SJSA1 (cell line): ENCODE measurements at regions not wholly inside any gene's neighbourhood (a gene's known extent, or its start where the extent isn't known, plus 50 kb on each side); places are given as distances from the start of the nearest gene placed in this dataset.
"Not testable (repeated sequence)": the region's sequence is repeated elsewhere in the genome, so short reads cannot be mapped to it uniquely, and the experiment has no call there.

ENCODE experiments used
- DNase-seq, 2 experiments: peaks; one replicate each; pipeline ENCODE4 v3.0.0-alpha.2; 2015 to 2020; ENCODE audit warnings: low spot score in 2 of 2, low read depth in 1 of 2
- H3K27ac ChIP-seq: fragments of 250-450 bp; sonication (Bioruptor Pico); 2 replicates; pipeline ENCODE4 v1.5.1; 2020; ENCODE audit warnings: mild to moderate bottlenecking, moderate library complexity
- H3K27me3 ChIP-seq: fragments of 250-450 bp; sonication (Bioruptor Pico); replicated peaks from 2 replicates; pipeline ENCODE4 v1.5.1; 2020; ENCODE audit warnings: mild to moderate bottlenecking, moderate library complexity
- H3K36me3 ChIP-seq: fragments of 250-450 bp; sonication (Bioruptor Pico); 2 replicates; pipeline ENCODE4 v1.5.1; 2020; ENCODE audit warnings: mild to moderate bottlenecking
- H3K4me1 ChIP-seq: fragments of 250-450 bp; sonication (Bioruptor Pico); replicated peaks from 2 replicates; pipeline ENCODE4 v1.6.1; 2021; ENCODE audit warnings: mild to moderate bottlenecking
- H3K4me3 ChIP-seq: fragments of 250-450 bp; sonication (Bioruptor Pico); 2 replicates; pipeline ENCODE4 v1.5.1; 2020; ENCODE audit warnings: mild to moderate bottlenecking
- H3K9me3 ChIP-seq: fragments of 250-450 bp; sonication (Bioruptor Pico); replicated peaks from 2 replicates; pipeline ENCODE4 v1.5.1; 2020; ENCODE audit warnings: mild to moderate bottlenecking

DNA sequence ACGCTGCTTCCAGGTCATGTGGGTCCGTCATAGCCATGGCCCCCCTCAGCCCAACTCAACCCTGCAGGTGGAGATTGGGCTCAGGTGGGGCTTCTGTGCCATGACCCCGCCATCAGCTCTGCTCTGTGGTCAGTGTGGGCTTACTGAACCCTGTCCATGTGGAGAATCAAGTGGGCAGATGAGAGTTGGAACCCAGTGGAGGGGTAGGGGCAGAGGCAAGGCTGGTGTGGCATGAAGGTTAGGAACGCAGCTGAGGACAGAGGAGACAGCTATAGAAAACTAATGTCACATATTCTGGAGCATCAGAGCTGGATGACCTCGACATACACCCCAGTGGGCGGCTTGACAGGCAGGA lies 355.9 kb downstream of the PTPRU start:
- no peaks in the 10 kb centered on the region for H3K36me3 ChIP-seq
- peak in 1 of 2 experiments; percentile 21 for DNase-seq
- no peaks in the 10 kb centered on the region for H3K9me3 ChIP-seq
- H3K4me1 ChIP-seq: no peaks in the 10 kb centered on the region
- H3K4me3 ChIP-seq: no peak overlapping the region
- peaks cover 7% of the 10 kb centered on the region; the same call in 1 of the 2 replicates for H3K27me3 ChIP-seq
- no peak overlapping the region for H3K27ac ChIP-seq

DNA sequence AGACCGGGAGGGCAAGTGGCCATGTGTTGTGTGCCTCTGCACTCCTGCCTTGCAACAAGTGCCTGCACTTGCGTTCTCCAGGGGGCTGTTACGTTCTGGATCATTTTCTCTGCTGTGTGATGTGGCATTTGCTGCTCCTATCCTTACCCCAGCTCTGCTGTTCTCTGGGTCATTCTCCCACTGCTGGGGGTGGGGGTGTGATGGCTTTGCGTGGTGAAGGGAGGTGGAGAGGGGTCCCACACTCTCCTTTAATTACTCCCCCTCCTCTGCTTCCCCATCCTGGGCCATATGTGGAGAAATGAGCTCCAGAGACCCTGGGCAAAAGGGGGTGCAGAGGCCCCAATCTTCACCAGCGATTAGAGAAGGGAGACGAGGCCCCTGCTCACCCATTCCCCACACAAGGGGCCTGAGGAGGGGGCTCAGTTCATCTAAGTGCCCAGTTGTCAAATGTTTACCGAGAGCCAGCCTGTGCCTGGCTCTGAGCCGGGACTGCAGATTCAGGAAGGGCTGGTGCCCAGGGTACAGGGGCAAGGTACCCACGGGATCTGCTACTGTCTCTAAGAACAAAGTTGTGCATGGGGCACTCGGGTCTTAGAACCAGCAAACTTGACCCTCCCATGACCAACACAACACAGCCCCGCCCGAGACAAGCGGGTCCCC lies 355.4 kb downstream of the PTPRU start:
- Histone ChIP-seq H3K4me3 (no peak overlapping the region), H3K36me3 (no peaks in the 10 kb centered on the region), H3K27ac (no peak overlapping the region), H3K27me3 (peaks cover 7% of the 10 kb centered on the region; the same call in 1 of the 2 replicates), H3K4me1 (no peaks in the 10 kb centered on the region), H3K9me3 (no peaks in the 10 kb centered on the region)
- DNase-seq: peak in 1 of 2 experiments; percentile 28

DNA sequence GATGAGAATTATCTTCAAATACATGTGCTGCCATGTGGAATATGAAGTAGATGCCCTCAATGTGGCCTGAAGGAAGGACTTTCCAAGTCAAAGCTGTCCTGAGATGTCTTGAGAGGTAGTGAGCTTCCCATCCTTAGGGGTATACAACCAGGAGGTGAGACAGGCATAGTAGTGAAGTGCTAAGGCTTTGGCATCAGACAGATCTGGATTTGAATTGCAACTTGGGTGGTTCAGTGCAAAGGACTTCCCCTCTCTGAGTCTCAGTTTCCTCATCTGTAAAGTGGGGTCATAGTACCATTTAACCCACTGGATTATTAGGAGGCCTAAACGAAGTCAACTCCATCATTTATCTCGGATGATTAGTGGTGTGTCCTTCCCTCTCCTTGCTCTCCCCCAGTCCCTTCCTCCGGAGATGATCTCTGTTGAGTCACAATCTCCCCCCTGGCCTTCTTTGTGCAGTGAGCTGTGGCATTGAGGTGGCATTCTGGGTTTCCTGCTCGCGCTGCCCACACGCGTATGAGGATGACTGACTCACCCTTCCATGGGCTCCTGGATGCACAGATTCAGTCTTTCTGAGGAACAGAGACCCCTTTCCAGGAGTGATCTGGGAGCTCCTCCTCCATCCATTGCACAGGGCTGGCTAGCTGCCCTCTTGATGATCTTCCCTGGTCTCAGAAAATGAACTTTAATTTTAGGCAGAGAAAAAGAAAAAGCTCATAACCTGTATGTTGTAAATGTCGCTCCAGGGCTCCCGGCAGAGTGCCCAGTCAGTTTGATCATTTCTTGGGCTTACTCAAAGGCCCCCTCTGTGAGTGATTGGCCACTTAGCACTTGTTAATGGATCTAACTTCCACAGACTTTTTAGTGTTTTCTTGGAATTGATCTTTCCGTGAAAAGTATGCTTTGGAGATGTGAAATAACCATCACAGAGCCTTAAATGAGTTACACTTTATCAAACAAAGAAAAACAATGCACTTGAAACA lies 354.6 kb downstream of the PTPRU start:
- Histone ChIP-seq H3K36me3 (no peaks in the 10 kb centered on the region), H3K4me3 (no peak overlapping the region), H3K9me3 (no peaks in the 10 kb centered on the region), H3K27ac (no peak overlapping the region), H3K27me3 (peaks cover 7% of the 10 kb centered on the region; the same call in 1 of the 2 replicates), H3K4me1 (no peaks in the 10 kb centered on the region)
- peak in 1 of 2 experiments; percentile 3 for DNase-seq

DNA sequence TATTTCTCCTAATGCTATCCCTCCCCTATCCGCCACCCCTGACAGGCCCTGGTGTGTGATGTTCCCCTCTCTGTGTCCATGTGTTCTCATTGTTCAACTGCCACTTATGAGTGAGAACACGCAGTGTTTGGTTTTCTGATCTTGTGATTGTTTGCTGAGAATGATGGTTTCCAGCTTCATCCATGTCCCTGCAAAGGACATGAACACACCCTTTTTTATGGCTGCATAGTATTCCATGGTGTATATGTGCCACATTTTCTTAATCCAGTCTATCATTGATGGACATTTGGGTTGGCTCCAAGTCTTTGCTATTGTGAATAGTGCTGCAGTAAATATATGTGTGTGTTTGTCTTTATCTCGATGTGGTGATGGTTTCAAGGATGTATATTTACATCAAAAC lies 353.4 kb downstream of the PTPRU start:
- H3K27me3 ChIP-seq, H3K9me3 ChIP-seq, H3K36me3 ChIP-seq, DNase-seq, H3K4me3 ChIP-seq, H3K4me1 ChIP-seq, H3K27ac ChIP-seq: not testable (repeated sequence)

DNA sequence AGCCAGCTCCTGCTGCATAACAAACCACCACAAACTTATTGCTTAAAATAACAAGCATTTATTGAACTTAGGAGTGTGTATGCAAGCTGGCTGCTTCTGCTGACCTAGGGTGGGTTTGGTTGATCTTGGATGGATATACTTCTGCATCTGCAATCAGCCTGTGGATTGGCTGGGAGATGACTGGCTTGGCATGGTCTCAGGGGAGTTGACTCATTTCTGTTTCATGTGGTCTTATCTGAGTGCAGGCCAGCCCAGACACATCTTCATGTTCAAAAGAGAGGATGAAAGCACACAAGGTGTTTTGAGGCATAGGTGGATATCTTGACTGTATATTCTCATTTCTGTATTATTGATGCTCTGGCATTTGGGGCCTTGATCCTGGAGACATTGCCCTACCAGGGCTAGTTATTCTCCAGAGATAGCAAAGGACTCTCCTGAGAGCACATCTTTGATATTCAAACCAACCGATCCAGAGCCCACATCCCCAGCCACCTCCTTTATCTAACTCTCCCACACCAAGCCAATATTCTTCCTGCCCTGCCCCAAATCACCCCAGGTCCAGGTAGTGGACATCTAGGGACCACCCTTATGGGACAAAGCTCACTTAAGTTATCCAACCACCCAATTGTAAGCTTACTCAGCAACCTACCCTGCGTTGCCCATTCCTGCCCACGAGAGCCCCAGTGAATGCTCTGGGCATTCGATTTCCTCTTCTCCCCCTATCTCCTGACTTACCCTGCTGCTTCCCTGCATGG lies 350.8 kb downstream of the PTPRU start:
- Histone ChIP-seq H3K27me3 (peaks cover 7% of the 10 kb centered on the region; the same call in 1 of the 2 replicates), H3K4me3 (no peak overlapping the region), H3K27ac (no peak overlapping the region), H3K9me3 (no peaks in the 10 kb centered on the region), H3K36me3 (no peaks in the 10 kb centered on the region), H3K4me1 (no peaks in the 10 kb centered on the region)
- peak in 1 of 2 experiments; percentile 23 for DNase-seq

DNA sequence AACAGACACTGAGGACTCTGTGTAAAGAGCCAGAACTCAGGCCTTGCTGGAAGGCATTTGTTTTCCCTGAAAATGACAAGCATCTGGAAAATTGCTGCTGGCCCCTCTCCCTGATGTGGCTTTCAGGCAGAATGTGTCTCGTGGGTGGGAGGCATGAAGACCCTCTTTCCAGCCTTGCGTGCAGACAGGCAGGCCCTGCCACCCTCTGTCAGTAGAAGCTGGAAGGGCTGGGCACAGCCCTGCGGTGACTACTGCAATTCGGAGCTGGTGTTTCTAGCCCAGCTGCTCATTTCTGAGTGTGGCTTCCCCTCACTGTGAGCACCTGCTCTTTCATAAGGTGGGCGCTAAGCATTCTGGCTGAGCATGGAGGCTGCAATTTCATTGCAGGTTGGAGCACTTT lies 349.9 kb downstream of the PTPRU start:
- Histone ChIP-seq H3K36me3 (no peaks in the 10 kb centered on the region), H3K9me3 (no peaks in the 10 kb centered on the region), H3K27ac (no peak overlapping the region), H3K4me1 (no peaks in the 10 kb centered on the region), H3K4me3 (no peak overlapping the region), H3K27me3 (peaks cover 7% of the 10 kb centered on the region; the same call in 1 of the 2 replicates)
- DNase-seq: peak in 1 of 2 experiments; percentile 31

DNA sequence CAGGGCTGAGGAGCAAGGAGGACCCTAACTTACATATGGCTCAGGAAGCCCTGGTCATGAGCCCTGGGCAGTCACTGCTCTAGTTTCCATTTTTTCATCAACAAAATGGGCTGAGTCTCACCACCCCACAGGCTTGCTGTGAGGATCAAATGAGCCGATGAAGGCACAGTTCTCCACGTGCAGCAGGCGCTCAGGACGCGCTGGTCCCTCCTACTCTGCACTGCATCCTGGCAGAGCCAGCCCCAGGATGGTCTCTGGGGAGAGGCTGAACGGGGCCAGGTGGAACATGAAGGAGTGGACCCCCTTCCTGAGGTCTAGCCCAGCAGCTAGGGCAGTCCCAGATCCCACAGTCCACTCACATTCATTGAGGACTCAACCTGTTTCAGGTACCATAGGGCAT lies 349.3 kb downstream of the PTPRU start:
- H3K4me3 ChIP-seq: no peak overlapping the region
- DNase-seq: peak in 1 of 2 experiments; percentile 29
- no peaks in the 10 kb centered on the region for H3K4me1 ChIP-seq
- no peaks in the 10 kb centered on the region for H3K9me3 ChIP-seq
- no peak overlapping the region for H3K27ac ChIP-seq
- H3K27me3 ChIP-seq: peaks cover 7% of the 10 kb centered on the region; the same call in 1 of the 2 replicates
- no peaks in the 10 kb centered on the region for H3K36me3 ChIP-seq

DNA sequence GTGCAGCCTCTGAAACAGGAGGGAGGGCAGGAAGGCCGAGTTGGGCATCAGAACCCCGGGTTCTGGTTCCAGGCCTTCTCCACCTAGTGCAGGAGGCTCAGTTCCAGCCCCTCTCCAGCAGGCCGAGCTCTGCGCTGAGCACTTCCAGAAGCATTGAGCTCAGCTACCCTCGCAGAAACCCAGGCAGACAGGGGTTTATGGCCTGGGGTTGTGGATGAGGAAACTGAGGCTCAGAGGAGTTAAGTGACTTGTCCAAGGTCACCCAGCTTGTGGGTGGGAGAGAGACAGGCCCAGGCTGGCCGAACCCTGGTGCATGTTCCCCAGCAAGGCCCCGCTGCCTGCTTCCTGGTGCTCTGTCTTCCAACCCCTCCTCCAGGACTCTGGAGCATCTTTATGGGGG lies 348.9 kb downstream of the PTPRU start:
- peak in 1 of 2 experiments; percentile 32 for DNase-seq
- Histone ChIP-seq H3K4me3 (no peak overlapping the region), H3K4me1 (no peaks in the 10 kb centered on the region), H3K27ac (no peak overlapping the region), H3K27me3 (peaks cover 7% of the 10 kb centered on the region; the same call in 1 of the 2 replicates), H3K9me3 (no peaks in the 10 kb centered on the region), H3K36me3 (no peaks in the 10 kb centered on the region)

DNA sequence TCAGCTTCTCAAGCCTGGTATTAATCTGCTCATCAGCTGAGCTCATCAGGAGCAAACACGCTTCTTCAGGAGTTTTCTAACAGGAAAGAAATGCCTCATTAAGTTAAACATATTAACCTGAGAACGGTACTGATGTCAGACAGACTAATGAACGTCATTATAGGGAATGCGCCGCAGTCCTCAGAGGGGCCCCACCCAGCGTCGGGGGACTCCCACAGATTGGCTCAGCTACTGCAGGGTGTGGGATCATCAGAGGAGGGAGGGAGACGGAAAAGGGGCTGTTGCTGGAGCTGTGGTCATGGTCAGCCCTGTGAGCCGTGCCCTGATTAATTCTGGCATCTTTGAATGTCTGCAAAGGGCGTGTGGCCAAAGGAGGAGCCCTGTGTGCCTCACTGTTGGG lies 348.5 kb downstream of the PTPRU start:
- Histone ChIP-seq H3K27ac (no peak overlapping the region), H3K9me3 (no peaks in the 10 kb centered on the region), H3K4me3 (no peak overlapping the region), H3K36me3 (no peaks in the 10 kb centered on the region), H3K27me3 (peaks cover 7% of the 10 kb centered on the region; the same call in 1 of the 2 replicates), H3K4me1 (no peaks in the 10 kb centered on the region)
- peak in 1 of 2 experiments; percentile 22 for DNase-seq

DNA sequence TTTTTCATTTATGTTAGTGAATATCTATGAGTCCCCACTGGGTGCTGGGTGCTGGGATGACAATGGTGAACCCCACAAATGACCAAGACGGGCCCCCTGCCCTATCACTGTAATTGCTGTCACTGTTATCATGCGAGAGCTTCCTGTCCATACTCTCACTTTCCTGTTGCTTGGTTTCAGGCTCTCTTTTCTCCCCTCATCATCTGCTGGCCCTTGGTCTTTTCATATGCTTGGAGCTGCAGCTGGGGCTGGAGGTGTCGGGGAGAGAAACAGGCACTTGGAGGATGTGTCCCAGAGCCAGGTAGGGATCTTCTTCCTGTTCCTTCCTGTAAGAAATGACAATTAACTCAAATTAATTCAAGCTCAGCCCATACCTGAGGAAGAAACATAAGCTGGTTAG lies 348.0 kb downstream of the PTPRU start:
- no peak overlapping the region for H3K4me3 ChIP-seq
- H3K36me3 ChIP-seq: no peaks in the 10 kb centered on the region
- H3K4me1 ChIP-seq: no peaks in the 10 kb centered on the region
- no peaks in the 10 kb centered on the region for H3K9me3 ChIP-seq
- peaks cover 6% of the 10 kb centered on the region; the same call in 1 of the 2 replicates for H3K27me3 ChIP-seq
- peak in 1 of 2 experiments; percentile 9 for DNase-seq
- no peak overlapping the region for H3K27ac ChIP-seq

DNA sequence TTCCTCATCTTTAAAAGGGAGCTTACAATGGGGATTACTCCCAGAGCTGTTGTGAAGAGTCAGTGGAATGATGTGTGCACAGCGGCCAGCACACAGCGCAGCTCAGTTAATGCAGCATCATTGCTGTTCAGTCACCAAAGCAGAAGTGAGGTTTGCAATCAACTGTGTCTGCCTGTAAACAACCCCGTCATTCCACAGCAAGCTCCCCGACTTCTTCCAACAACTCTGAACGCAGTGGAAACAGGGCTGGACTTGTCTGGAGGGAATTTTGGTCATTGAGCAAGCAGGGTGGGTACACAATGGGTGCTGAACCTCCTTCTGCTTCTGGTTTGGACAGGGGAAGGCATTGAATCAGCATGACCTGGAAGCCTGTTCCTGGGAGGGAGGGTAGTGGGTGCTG lies 347.4 kb downstream of the PTPRU start:
- Histone ChIP-seq H3K27me3 (peaks cover 3% of the 10 kb centered on the region; the same call in 1 of the 2 replicates), H3K27ac (no peak overlapping the region), H3K9me3 (no peaks in the 10 kb centered on the region), H3K4me3 (no peak overlapping the region), H3K4me1 (no peaks in the 10 kb centered on the region), H3K36me3 (no peaks in the 10 kb centered on the region)
- DNase-seq: no peak

DNA sequence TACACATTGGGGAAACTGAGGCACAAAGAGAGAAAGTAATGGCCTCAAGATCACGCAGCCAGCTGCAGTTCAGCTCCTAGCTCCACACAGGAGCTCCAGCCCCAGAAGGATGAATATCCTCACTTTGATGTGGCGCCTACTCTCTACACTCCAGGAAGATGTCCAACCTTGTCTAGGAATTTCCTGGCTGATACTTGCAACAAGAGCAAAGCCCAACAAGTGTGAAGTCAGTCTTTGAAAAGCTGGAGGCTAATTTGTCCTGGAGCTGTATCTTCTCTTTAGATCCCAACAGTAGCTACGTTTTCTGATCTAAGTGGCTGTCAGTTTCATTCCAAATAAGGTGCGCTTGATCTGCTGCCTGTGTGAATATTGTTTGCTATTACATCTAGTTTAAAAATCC lies 344.9 kb downstream of the PTPRU start:
- Histone ChIP-seq H3K9me3 (no peaks in the 10 kb centered on the region), H3K36me3 (no peaks in the 10 kb centered on the region), H3K27ac (no peak overlapping the region), H3K4me1 (no peaks in the 10 kb centered on the region), H3K27me3 (no peaks in the 10 kb centered on the region), H3K4me3 (no peak overlapping the region)
- DNase-seq: no peak

DNA sequence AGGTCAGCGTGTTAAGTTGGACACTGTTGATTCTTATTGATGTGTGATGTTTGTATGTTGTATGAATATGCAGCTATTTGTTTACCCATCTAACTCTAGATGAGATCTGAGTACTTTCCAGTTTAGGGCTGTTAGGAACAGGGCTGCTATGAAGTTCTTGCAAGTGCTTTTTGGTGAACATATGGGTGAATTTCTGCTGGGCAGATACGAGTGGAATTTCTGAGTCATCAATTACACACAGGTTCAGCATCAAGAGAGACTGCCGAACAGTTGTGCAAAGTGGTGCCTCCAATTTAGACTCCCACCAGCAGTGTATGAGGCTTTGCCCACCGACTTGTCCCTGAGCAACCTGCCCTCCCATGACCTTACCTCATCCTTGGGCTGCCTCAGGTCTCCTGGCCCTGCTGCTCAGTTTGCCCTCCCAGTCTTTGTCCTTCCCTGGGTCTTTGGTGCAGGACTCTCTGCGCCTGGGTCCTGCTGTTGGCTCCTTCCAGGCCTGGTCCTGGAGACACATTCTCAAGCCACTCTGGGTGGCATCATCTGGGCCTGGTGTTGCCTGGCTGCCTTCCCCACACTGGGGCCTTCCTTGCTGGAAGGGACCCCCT lies 343.6 kb downstream of the PTPRU start:
- Histone ChIP-seq H3K27me3 (no peaks in the 10 kb centered on the region), H3K36me3 (no peaks in the 10 kb centered on the region), H3K4me3 (no peak overlapping the region), H3K4me1 (no peaks in the 10 kb centered on the region), H3K9me3 (no peaks in the 10 kb centered on the region), H3K27ac (no peak overlapping the region)
- DNase-seq: no peak
